SK-N-SH treated with all-trans-retinoic acid at 6 μM for 48 hours (cell line): ENCODE measurements at regions not wholly inside any gene's neighbourhood (a gene's known extent, or its start where the extent isn't known, plus 50 kb on each side); places are given as distances from the start of the nearest gene placed in this dataset.

Source experiments
- BACH2 ChIP-seq: fragments of 250-450 bp; sonication (Bioruptor Pico); IDR thresholded peaks from 2 replicates; pipeline ENCODE4 v1.9.0; 2021; ENCODE audit warnings: mild to moderate bottlenecking, borderline replicate concordance
- CREB5 ChIP-seq: fragments of 250-450 bp; sonication (Bioruptor Pico); IDR thresholded peaks from 2 replicates; pipeline ENCODE4 v1.5.1; 2020; ENCODE audit warnings: low read depth, mild to moderate bottlenecking, moderate library complexity
- CSDC2 ChIP-seq: fragments of 250-450 bp; sonication (Bioruptor Pico); IDR thresholded peaks from 2 replicates; pipeline ENCODE4 v1.5.0; 2020; ENCODE audit warnings: mild to moderate bottlenecking, moderate library complexity
- ISL1 ChIP-seq: fragments of 250-450 bp; sonication (Bioruptor Pico); IDR thresholded peaks from 2 replicates; pipeline ENCODE4 v2.1.2; 2022; ENCODE audit warnings: mild to moderate bottlenecking, moderate library complexity
- PATZ1 ChIP-seq: fragments of 250-450 bp; sonication (Bioruptor Pico); IDR thresholded peaks from 2 replicates; pipeline ENCODE4 v1.8.0; 2020; ENCODE audit warnings: mild to moderate bottlenecking, moderate library complexity, borderline replicate concordance
- PPARA ChIP-seq: fragments of 250-450 bp; sonication (Bioruptor Pico); IDR thresholded peaks from 2 replicates; pipeline ENCODE4 v1.5.0; 2020; ENCODE audit warnings: mild to moderate bottlenecking, borderline replicate concordance
- RARB ChIP-seq: fragments of 250-450 bp; sonication (Bioruptor Pico); IDR thresholded peaks from 2 replicates; pipeline ENCODE4 v1.8.0; 2021; ENCODE audit warnings: mild to moderate bottlenecking, moderate library complexity
- SNAI2 ChIP-seq: fragments of 250-450 bp; sonication (Bioruptor Pico); IDR thresholded peaks from 2 replicates; pipeline ENCODE4 v1.5.0; 2020; ENCODE audit warnings: mild to moderate bottlenecking, moderate library complexity
- TCF4 ChIP-seq: fragments of 250-450 bp; sonication (Bioruptor Pico); IDR thresholded peaks from 2 replicates; pipeline ENCODE4 v1.8.0; 2021; ENCODE audit warnings: mild to moderate bottlenecking, moderate library complexity, borderline replicate concordance
- ZFP3 ChIP-seq: fragments of 250-450 bp; sonication (Bioruptor Pico); IDR thresholded peaks from 2 replicates; pipeline ENCODE4 v1.5.0; 2020; ENCODE audit warnings: mild to moderate bottlenecking, moderate library complexity
- ZFP30 ChIP-seq: fragments of 450-650 bp; formaldehyde crosslinking; IDR thresholded peaks from 2 replicates; pipeline ENCODE4 v1.5.0; 2022; ENCODE audit warnings: mild to moderate bottlenecking, moderate library complexity
- ZNF70 ChIP-seq: fragments of 450-650 bp; formaldehyde crosslinking; IDR thresholded peaks from 2 replicates; pipeline ENCODE4 v1.5.0; 2020; ENCODE audit warnings: mild to moderate bottlenecking, moderate library complexity
- TF ChIP-seq, protein P1 (sequence below): fragments of 250-450 bp; sonication (Bioruptor Pico); IDR thresholded peaks from 2 replicates; pipeline ENCODE4 v1.8.0; 2021; ENCODE audit warnings: low read depth, mild to moderate bottlenecking, moderate library complexity, borderline replicate concordance

DNA sequence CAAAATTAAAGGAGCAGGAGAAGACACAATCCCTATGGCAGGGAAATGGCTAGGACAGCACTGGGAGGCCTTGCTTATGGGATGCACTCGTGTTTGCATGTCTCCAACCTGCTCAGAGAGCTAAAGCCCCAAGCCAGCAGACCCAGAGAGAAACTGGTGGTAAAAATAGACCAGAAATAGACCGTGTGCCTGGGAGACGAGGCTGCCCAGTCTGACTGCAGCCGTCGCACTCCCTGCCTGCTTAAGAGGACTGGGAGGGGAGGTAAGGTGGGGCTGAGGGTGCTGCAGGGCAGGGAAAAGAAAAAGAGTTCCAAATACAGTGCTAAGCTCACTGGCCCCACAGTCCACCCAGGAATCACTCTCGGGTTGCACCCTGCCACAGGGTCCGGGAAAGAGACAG is 633.5 kb downstream of the BCOR start:
- TF ChIP-seq PATZ1 (CRISPR knock-in tag) (no peak), CSDC2 (no peak), TCF4 (no peak), ISL1 (no peak), BACH2 (no peak), PPARA (CRISPR knock-in tag) (no peak), CREB5 (CRISPR knock-in tag) (no peak), ZFP30 (no peak), ZFP3 (CRISPR knock-in tag) (no peak), RARB (CRISPR knock-in tag) (no peak), ZNF70 (CRISPR knock-in tag) (no peak), SNAI2 (no peak)
- TF ChIP-seq, protein P1, sequence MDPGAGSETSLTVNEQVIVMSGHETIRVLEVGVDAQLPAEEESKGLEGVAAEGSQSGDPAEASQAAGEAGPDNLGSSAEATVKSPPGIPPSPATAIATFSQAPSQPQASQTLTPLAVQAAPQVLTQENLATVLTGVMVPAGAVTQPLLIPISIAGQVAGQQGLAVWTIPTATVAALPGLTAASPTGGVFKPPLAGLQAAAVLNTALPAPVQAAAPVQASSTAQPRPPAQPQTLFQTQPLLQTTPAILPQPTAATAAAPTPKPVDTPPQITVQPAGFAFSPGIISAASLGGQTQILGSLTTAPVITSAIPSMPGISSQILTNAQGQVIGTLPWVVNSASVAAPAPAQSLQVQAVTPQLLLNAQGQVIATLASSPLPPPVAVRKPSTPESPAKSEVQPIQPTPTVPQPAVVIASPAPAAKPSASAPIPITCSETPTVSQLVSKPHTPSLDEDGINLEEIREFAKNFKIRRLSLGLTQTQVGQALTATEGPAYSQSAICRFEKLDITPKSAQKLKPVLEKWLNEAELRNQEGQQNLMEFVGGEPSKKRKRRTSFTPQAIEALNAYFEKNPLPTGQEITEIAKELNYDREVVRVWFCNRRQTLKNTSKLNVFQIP, result no peak
